Inflammatory macrophage treated with lipopolysaccharide for 4 hours (primary cell): ENCODE measurements at regions not wholly inside any gene's neighbourhood (a gene's known extent, or its start where the extent isn't known, plus 50 kb on each side); places are given as distances from the start of the nearest gene placed in this dataset.

Experiments
- DNase-seq: peaks from one replicate; pipeline ENCODE4 v3.0.0-alpha.2; 2020

- no peak for DNase-seq
Measured at GRCh38 chr6:43964659-43965570, 162.3 kb downstream of the MRPL14 start.

- no peak for DNase-seq
Measured at GRCh38 chr6:43963877-43964658, 163.2 kb downstream of the MRPL14 start.

- DNase-seq = peak; percentile 31
Measured at GRCh38 chr6:43963203-43963602, 164.0 kb downstream of the MRPL14 start.

- DNase-seq = peak; percentile 54
Measured at GRCh38 chr6:43962458-43962857, 164.8 kb downstream of the MRPL14 start.

- no peak for DNase-seq
Measured at GRCh38 chr6:43957273-43957672, 170.0 kb downstream of the MRPL14 start.

- no peak for DNase-seq
Measured at GRCh38 chr6:43956478-43956877, 170.8 kb downstream of the MRPL14 start.

GRCh38 chr6:43954311-43955131, 172.7 kb downstream of the MRPL14 start:
- DNase-seq = no peak

GRCh38 chr6:43953794-43954310, 173.4 kb downstream of the MRPL14 start:
- no peak for DNase-seq

GRCh38 chr6:43953256-43953655, 174.0 kb downstream of the MRPL14 start:
- no peak for DNase-seq

- peak; percentile 25 for DNase-seq
Measured at GRCh38 chr6:43952746-43953145, 174.5 kb downstream of the MRPL14 start.

- DNase-seq = no peak
Measured at GRCh38 chr6:43951756-43952675, 175.2 kb downstream of the MRPL14 start.

GRCh38 chr6:43951063-43951755, 176.0 kb downstream of the MRPL14 start:
- peak; percentile 48 for DNase-seq

- DNase-seq = no peak
Measured at GRCh38 chr6:43950731-43951062, 176.6 kb downstream of the MRPL14 start.

GRCh38 chr6:43950051-43950605, 177.1 kb downstream of the MRPL14 start:
- no peak for DNase-seq

GRCh38 chr6:43949551-43949991, 177.7 kb downstream of the MRPL14 start:
- DNase-seq = no peak

GRCh38 chr6:43948527-43949485, 178.4 kb downstream of the MRPL14 start:
- DNase-seq = no peak

GRCh38 chr6:43947860-43948259, 177.8 kb downstream of the VEGFA start:
- no peak for DNase-seq

- DNase-seq = no peak
Measured at GRCh38 chr6:43946641-43947363, 176.8 kb downstream of the VEGFA start.

GRCh38 chr6:43945768-43946080, 175.7 kb downstream of the VEGFA start:
- no peak for DNase-seq
